NCI-H226 (cell line): ENCODE measurements at regions not wholly inside any gene's neighbourhood (a gene's known extent, or its start where the extent isn't known, plus 50 kb on each side); places are given as distances from the start of the nearest gene placed in this dataset.

Experiments used
- DNase-seq: peaks from one replicate; pipeline ENCODE4 v3.0.0-alpha.2; 2015

- DNase-seq: no peak
Observed at GRCh38 chrX:45859407-45859806, 658.7 kb upstream of the DIPK2B start.

GRCh38 chrX:45852884-45853283, 652.2 kb upstream of the DIPK2B start:
- DNase-seq: peak; percentile 11

- DNase-seq: peak; percentile 49
Observed at GRCh38 chrX:45851434-45851991, 650.8 kb upstream of the DIPK2B start.

- DNase-seq: no peak
Observed at GRCh38 chrX:45850775-45851433, 650.2 kb upstream of the DIPK2B start.

GRCh38 chrX:45850197-45850774, 649.6 kb upstream of the DIPK2B start:
- no peak for DNase-seq

- DNase-seq: peak; percentile 54
Observed at GRCh38 chrX:45849261-45849862, 648.7 kb upstream of the DIPK2B start.

GRCh38 chrX:45847961-45848360, 647.3 kb upstream of the DIPK2B start:
- no peak for DNase-seq

- no peak for DNase-seq
Observed at GRCh38 chrX:45846328-45846727, 645.7 kb upstream of the DIPK2B start.

GRCh38 chrX:45845142-45845541, 644.5 kb upstream of the DIPK2B start:
- DNase-seq: no peak

- DNase-seq: no peak
Observed at GRCh38 chrX:45843518-45843917, 642.8 kb upstream of the DIPK2B start.

GRCh38 chrX:45842926-45843315, 642.2 kb upstream of the DIPK2B start:
- no peak for DNase-seq

- DNase-seq: no peak
Observed at GRCh38 chrX:45842207-45842925, 641.7 kb upstream of the DIPK2B start.

GRCh38 chrX:45840411-45840950, 639.8 kb upstream of the DIPK2B start:
- no peak for DNase-seq

GRCh38 chrX:45830343-45830742, 629.7 kb upstream of the DIPK2B start:
- DNase-seq: no peak

- peak; percentile 86 for DNase-seq
Observed at GRCh38 chrX:45824471-45824870, 623.8 kb upstream of the DIPK2B start.

- no peak for DNase-seq
Observed at GRCh38 chrX:45823536-45823935, 622.9 kb upstream of the DIPK2B start.

- no peak for DNase-seq
Observed at GRCh38 chrX:45822124-45822523, 621.4 kb upstream of the DIPK2B start.

GRCh38 chrX:45818913-45819312, 618.2 kb upstream of the DIPK2B start:
- no peak for DNase-seq

- DNase-seq: no peak
Observed at GRCh38 chrX:45815441-45815840, 614.8 kb upstream of the DIPK2B start.

- DNase-seq: no peak
Observed at GRCh38 chrX:45811326-45811725, 610.6 kb upstream of the DIPK2B start.

GRCh38 chrX:45807572-45808425, 607.1 kb upstream of the DIPK2B start:
- peak; percentile 63 for DNase-seq

- DNase-seq: peak; percentile 87
Observed at GRCh38 chrX:45806410-45807121, 605.9 kb upstream of the DIPK2B start.
